ENCODE measurements at regions not wholly inside any gene's neighbourhood (a gene's known extent, or its start where the extent isn't known, plus 50 kb on each side); places are given as distances from the start of the nearest gene placed in this dataset.

GRCh38 chr5:114050087-114050486, 311.8 kb upstream of the KCNN2 start:
- Histone ChIP-seq H2BK120ac (ENCODE audit: low read depth, low read length, poor library complexity, severe bottlenecking) (no peak overlapping the region), H3K23ac (ENCODE audit: insufficient read length, low read depth, low read length) (no peak overlapping the region), H4K20me1 (ENCODE audit: control insufficient read depth, insufficient read depth, insufficient read length) (no peaks in the 10 kb centered on the region), H2BK20ac (ENCODE audit: low read depth, low read length, poor library complexity, severe bottlenecking) (no peak overlapping the region), H2AFZ (ENCODE audit: low read length) (no peak overlapping the region), H2BK15ac (ENCODE audit: low read depth, low read length) (no peak overlapping the region), H3K9me3 (ENCODE audit: control insufficient read depth, low read depth, low read length) (no peaks in the 10 kb centered on the region), H3K4me2 (ENCODE audit: insufficient read depth, insufficient read length, low read length) (no peak overlapping the region), H2AK5ac (ENCODE audit: insufficient read length, low read length) (no peak overlapping the region), H3K9ac (ENCODE audit: extremely low read depth, insufficient read length, low read length) (no peak overlapping the region), H2BK12ac (ENCODE audit: insufficient read length, low read depth, low read length) (no peak overlapping the region), H3K27ac (ENCODE audit: insufficient read length, low read depth, low read length) (no peak overlapping the region), H3K4ac (ENCODE audit: low read depth, low read length) (no peak overlapping the region), H3K27me3 (ENCODE audit: insufficient read depth, low read length) (no peaks in the 10 kb centered on the region; the same call in 1 of the 2 replicates), H2BK5ac (ENCODE audit: insufficient read length, low read length) (no peak overlapping the region), H3K56ac (ENCODE audit: insufficient read length, low read depth, low read length) (no peak overlapping the region), H3K23me2 (ENCODE audit: insufficient read length, low read depth, low read length, poor library complexity, severe bottlenecking) (no peaks in the 10 kb centered on the region), H3K18ac (ENCODE audit: insufficient read length, low read depth, low read length) (no peak overlapping the region), H4K91ac (ENCODE audit: insufficient read length, low read depth, low read length) (no peak overlapping the region), H3K79me1 (ENCODE audit: insufficient read depth, low read depth, low read length, poor library complexity, severe bottlenecking) (no peaks in the 10 kb centered on the region), H4K8ac (replicated peaks; ENCODE audit: insufficient read length, low read depth, low read length) (no peak overlapping the region), H3T11ph (ENCODE audit: low read length) (no peak overlapping the region), H3K79me2 (ENCODE audit: insufficient read depth, low read length) (no peaks in the 10 kb centered on the region), H4K5ac (ENCODE audit: insufficient read length, low read depth, low read length) (no peak overlapping the region), H3K4me1 (ENCODE audit: insufficient read depth, low read length) (peaks cover 6% of the 10 kb centered on the region; the same call in 1 of the 2 replicates), H3K14ac (ENCODE audit: insufficient read depth, low read length) (no peak overlapping the region)
- no peaks in the 10 kb centered on the region for H3K9me3 Mint-ChIP-seq
- peak; percentile 26; the same call in 1 of the 3 replicates for TF ChIP-seq CTCF (conservative IDR thresholded peaks at IDR 0.05)
- H3K27ac Mint-ChIP-seq: no peak overlapping the region
- H3K4me1 Mint-ChIP-seq: peaks cover 16 to 17% of the 10 kb centered on the region in 2 experiments
- H3K27me3 Mint-ChIP-seq (ENCODE audit: low read depth): peaks cover 20% of the 10 kb centered on the region
- no peak for DNase-seq
- no peak overlapping the region for H3K4me3 Mint-ChIP-seq
- WGBS (ENCODE audit: extremely low coverage, insufficient read length, low lambda C conversion rate): no CpG with 5 or more reads among the region's 2 CpGs
- no peaks in the 10 kb centered on the region for H3K36me3 Mint-ChIP-seq (ENCODE audit: insufficient read depth in 1 of 3, low read depth in 3 of 3)
